ENCODE measurements at regions not wholly inside any gene's neighbourhood (a gene's known extent, or its start where the extent isn't known, plus 50 kb on each side); places are given as distances from the start of the nearest gene placed in this dataset.

GRCh38 chr3:31382856-31383255 is 149.9 kb upstream of the STT3B start:
- H3K4me3 ChIP-seq, result no peak overlapping the region
- no peaks in the 10 kb centered on the region for H3K36me3 ChIP-seq
- no peak for DNase-seq (ENCODE audit: low spot score in 2 of 2)
- TF ChIP-seq POLR2A (IDR thresholded peaks at IDR 0.05) (no peak), POLR2AphosphoS5 (IDR thresholded peaks at IDR 0.05) (no peak), CTCF (IDR thresholded peaks at IDR 0.05) (no peak)
- H3K27ac ChIP-seq, result no peak overlapping the region
- intact Hi-C loops (cut with DNase I; ENCODE audit: low total_unique reads), result loop anchor here (10.0 kb wide), 1 partner anchor 1632 kb away; no protein-coding TSS in a partner anchor
- H3K27me3 ChIP-seq, result no peaks in the 10 kb centered on the region
- H3K9me3 ChIP-seq, result no peaks in the 10 kb centered on the region
- no peaks in the 10 kb centered on the region for H3K4me1 ChIP-seq

- Histone ChIP-seq H3K9me3 (no peaks in the 10 kb centered on the region), H3K27ac (no peak overlapping the region), H3K36me3 (no peaks in the 10 kb centered on the region), H3K27me3 (no peaks in the 10 kb centered on the region), H3K4me1 (no peaks in the 10 kb centered on the region), H3K4me3 (no peak overlapping the region)
- TF ChIP-seq CTCF (IDR thresholded peaks at IDR 0.05) (no peak), POLR2A (IDR thresholded peaks at IDR 0.05) (no peak), POLR2AphosphoS5 (IDR thresholded peaks at IDR 0.05) (no peak)
- DNase-seq (ENCODE audit: low spot score in 2 of 2), result no peak
- intact Hi-C loops (cut with DNase I; ENCODE audit: low total_unique reads), result loop anchor here (10.0 kb wide), 1 partner anchor 1631 kb away; no protein-coding TSS in a partner anchor
These were observed 148.6 kb upstream of the STT3B start for GRCh38 chr3:31384117-31384516.

- Histone ChIP-seq H3K27me3 (no peaks in the 10 kb centered on the region), H3K36me3 (no peaks in the 10 kb centered on the region), H3K9me3 (no peaks in the 10 kb centered on the region), H3K4me3 (no peak overlapping the region), H3K27ac (no peak overlapping the region), H3K4me1 (no peaks in the 10 kb centered on the region)
- TF ChIP-seq POLR2AphosphoS5 (IDR thresholded peaks at IDR 0.05), result no peak
- no peak for TF ChIP-seq CTCF (IDR thresholded peaks at IDR 0.05)
- TF ChIP-seq POLR2A (IDR thresholded peaks at IDR 0.05), result no peak
- intact Hi-C loops (cut with DNase I; ENCODE audit: low total_unique reads), result loop anchor here (10.0 kb wide), 1 partner anchor 1625 kb away; no protein-coding TSS in a partner anchor
- no peak for DNase-seq (ENCODE audit: low spot score in 2 of 2)
These were observed 142.8 kb upstream of the STT3B start for GRCh38 chr3:31389939-31390338.

GRCh38 chr3:31390466-31390865 is 142.3 kb upstream of the STT3B start:
- no peak overlapping the region for H3K27ac ChIP-seq
- H3K27me3 ChIP-seq, result no peaks in the 10 kb centered on the region
- H3K9me3 ChIP-seq, result no peaks in the 10 kb centered on the region
- no peak for TF ChIP-seq POLR2AphosphoS5 (IDR thresholded peaks at IDR 0.05)
- no peak for TF ChIP-seq POLR2A (IDR thresholded peaks at IDR 0.05)
- TF ChIP-seq CTCF (IDR thresholded peaks at IDR 0.05), result no peak
- no peaks in the 10 kb centered on the region for H3K36me3 ChIP-seq
- no peak overlapping the region for H3K4me3 ChIP-seq
- intact Hi-C loops (cut with DNase I; ENCODE audit: low total_unique reads), result no loop called here
- no peak for DNase-seq (ENCODE audit: low spot score in 2 of 2)
- H3K4me1 ChIP-seq, result no peaks in the 10 kb centered on the region

- DNase-seq (ENCODE audit: low spot score in 2 of 2), result no peak
- no peaks in the 10 kb centered on the region for H3K36me3 ChIP-seq
- H3K9me3 ChIP-seq, result no peaks in the 10 kb centered on the region
- H3K4me3 ChIP-seq, result no peak overlapping the region
- H3K27ac ChIP-seq, result no peak overlapping the region
- no peaks in the 10 kb centered on the region for H3K4me1 ChIP-seq
- TF ChIP-seq POLR2A (IDR thresholded peaks at IDR 0.05) (no peak), POLR2AphosphoS5 (IDR thresholded peaks at IDR 0.05) (no peak), CTCF (IDR thresholded peaks at IDR 0.05) (no peak)
- intact Hi-C loops (cut with DNase I; ENCODE audit: low total_unique reads), result no loop called here
- H3K27me3 ChIP-seq, result no peaks in the 10 kb centered on the region
These were observed 141.6 kb upstream of the STT3B start for GRCh38 chr3:31391150-31391549.

Data from breast epithelium (tissue), 4 donors.